Breast epithelium (tissue), 4 donors: ENCODE measurements at regions not wholly inside any gene's neighbourhood (a gene's known extent, or its start where the extent isn't known, plus 50 kb on each side); places are given as distances from the start of the nearest gene placed in this dataset.

Source experiments
- DNase-seq, 2 donors: peaks; one replicate each; pipeline ENCODE4 v3.0.0-alpha.2; 2019; ENCODE audit warnings: low spot score in 2 of 2
- H3K27ac ChIP-seq, 2 donors: fragments of 200-600 bp; sonication (generic) in 1 of 2; one replicate each; pipeline ENCODE4 v1.5.1; 2016 to 2019; ENCODE audit warnings: mild to moderate bottlenecking in 1 of 2
- H3K27me3 ChIP-seq, 2 donors: fragments of 200-600 bp; sonication (generic) in 1 of 2; one replicate each; pipeline versions ENCODE4 v1.5.1 to v1.6.0; 2017 to 2019; ENCODE audit warnings: control low read depth in 1 of 2, mild to moderate bottlenecking in 1 of 2
- H3K36me3 ChIP-seq: fragments of 200-600 bp; one replicate; pipeline ENCODE4 v1.5.1; 2019
- H3K4me1 ChIP-seq, 2 donors: fragments of 200-600 bp; sonication (generic); one replicate each; pipeline ENCODE4 v1.5.1; 2016 to 2019; ENCODE audit warnings: control low read depth in 1 of 2
- H3K4me3 ChIP-seq, 3 donors: fragments of 200-600 bp; sonication (generic); 1 replicate in 2 of 3; 2 replicates in 1 of 3; pipeline ENCODE4 v1.5.1; 2016 to 2019; ENCODE audit warnings: mild to moderate bottlenecking in 3 of 3, moderate library complexity in 2 of 3
- H3K9me3 ChIP-seq, 2 donors: fragments of 200-600 bp; sonication (generic) in 1 of 2; one replicate each; pipeline ENCODE4 v1.5.1; 2016 to 2019; ENCODE audit warnings: control low read depth in 1 of 2
- CTCF ChIP-seq, 3 donors: fragments of 450-650 bp; IDR thresholded peaks; one replicate each; pipeline ENCODE4 v1.5.1; 2016 to 2017; ENCODE audit warnings: antibody characterized with exemption in 3 of 3, mild to moderate bottlenecking in 3 of 3, moderate library complexity in 3 of 3
- POLR2A ChIP-seq: fragments of 450-650 bp; IDR thresholded peaks from one replicate; pipeline ENCODE4 v1.6.1; 2016; ENCODE audit warnings: antibody characterized with exemption, mild to moderate bottlenecking, moderate library complexity
- POLR2AphosphoS5 ChIP-seq, 3 donors: sonication (generic); formaldehyde crosslinking; IDR thresholded peaks; one replicate each; pipeline ENCODE4 v1.6.1; 2017; ENCODE audit warnings: antibody characterized with exemption in 3 of 3
- intact Hi-C: fragments of 100-400 bp; cut with DNase I; formaldehyde crosslinking; loops from one replicate; pipeline ENCODE4 v1.15.1; 2023; ENCODE audit warnings: low total_unique reads

- Histone ChIP-seq H3K4me3 (no peak overlapping the region), H3K36me3 (no peaks in the 10 kb centered on the region), H3K9me3 (no peaks in the 10 kb centered on the region), H3K4me1 (no peaks in the 10 kb centered on the region), H3K27ac (no peak overlapping the region), H3K27me3 (no peaks in the 10 kb centered on the region)
- DNase-seq, result no peak
- intact Hi-C loops, result no loop called here
- TF ChIP-seq POLR2AphosphoS5 (IDR thresholded peaks at IDR 0.05) (no peak), CTCF (IDR thresholded peaks at IDR 0.05) (no peak), POLR2A (no peak)
Observed at GRCh38 chr6:120913486-120913885, 420.8 kb downstream of the TBC1D32 start.

- DNase-seq, result no peak
- Histone ChIP-seq H3K27ac (no peak overlapping the region), H3K9me3 (no peaks in the 10 kb centered on the region), H3K36me3 (no peaks in the 10 kb centered on the region), H3K27me3 (no peaks in the 10 kb centered on the region), H3K4me1 (no peaks in the 10 kb centered on the region), H3K4me3 (no peak overlapping the region)
- TF ChIP-seq CTCF (IDR thresholded peaks at IDR 0.05), result no peak
- TF ChIP-seq POLR2A, result no peak
- TF ChIP-seq POLR2AphosphoS5 (IDR thresholded peaks at IDR 0.05), result no peak
- intact Hi-C loops, result no loop called here
Observed at GRCh38 chr6:120908767-120909166, 425.5 kb downstream of the TBC1D32 start.

DNA sequence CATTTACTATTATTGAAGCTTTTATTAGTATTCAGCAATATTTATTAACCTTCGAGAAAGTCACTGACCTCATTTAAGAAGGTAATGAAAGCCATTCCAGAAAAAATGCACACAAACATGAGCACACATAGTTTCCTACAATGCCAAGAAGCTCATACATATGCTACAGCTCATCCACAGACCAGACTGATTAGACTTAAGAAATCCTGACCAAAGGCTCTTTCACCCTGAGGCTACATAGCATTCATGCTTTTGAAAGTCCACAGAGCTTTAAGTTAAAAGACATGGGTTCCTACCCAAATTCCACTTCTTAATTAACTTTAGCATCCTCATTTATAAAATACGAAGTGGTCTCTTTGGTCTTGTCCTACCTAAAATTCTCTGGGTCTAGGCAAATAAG lies 430.4 kb downstream of the TBC1D32 start:
- H3K4me1 ChIP-seq, result no peaks in the 10 kb centered on the region
- no peaks in the 10 kb centered on the region for H3K27me3 ChIP-seq
- DNase-seq, result no peak
- H3K27ac ChIP-seq, result no peak overlapping the region
- TF ChIP-seq POLR2A, result no peak
- TF ChIP-seq POLR2AphosphoS5 (IDR thresholded peaks at IDR 0.05), result no peak
- no peak for TF ChIP-seq CTCF (IDR thresholded peaks at IDR 0.05)
- no peaks in the 10 kb centered on the region for H3K9me3 ChIP-seq
- intact Hi-C loops, result no loop called here
- H3K36me3 ChIP-seq, result no peaks in the 10 kb centered on the region
- H3K4me3 ChIP-seq, result no peak overlapping the region

GRCh38 chr6:120899932-120900331 lies 434.3 kb downstream of the TBC1D32 start:
- TF ChIP-seq CTCF (IDR thresholded peaks at IDR 0.05) (no peak), POLR2AphosphoS5 (IDR thresholded peaks at IDR 0.05) (no peak), POLR2A (no peak)

GRCh38 chr6:120894077-120894476 lies 440.2 kb downstream of the TBC1D32 start:
- Histone ChIP-seq H3K4me1 (no peaks in the 10 kb centered on the region), H3K36me3 (no peaks in the 10 kb centered on the region), H3K9me3 (peaks cover 0 to 26% of the 10 kb centered on the region in 2 donors), H3K4me3 (no peak overlapping the region), H3K27ac (no peak overlapping the region), H3K27me3 (no peaks in the 10 kb centered on the region)
- intact Hi-C loops, result no loop called here
- no peak for DNase-seq
- TF ChIP-seq POLR2A (no peak), CTCF (IDR thresholded peaks at IDR 0.05) (no peak), POLR2AphosphoS5 (IDR thresholded peaks at IDR 0.05) (no peak)

More at GRCh38 chr6:120899932-120900331, 434.3 kb downstream of the TBC1D32 start:
- Histone ChIP-seq H3K36me3 (no peaks in the 10 kb centered on the region), H3K27me3 (no peaks in the 10 kb centered on the region), H3K27ac (no peak overlapping the region), H3K4me3 (no peak overlapping the region), H3K4me1 (no peaks in the 10 kb centered on the region), H3K9me3 (no peaks in the 10 kb centered on the region)
- intact Hi-C loops, result no loop called here
- no peak for DNase-seq
